Activated CD4-positive, alpha-beta T cell treated with anti-CD3 and anti-CD28 coated beads, Interleukin-2, amount 50 U/mL, for 1 hour (primary cell): ENCODE measurements at regions not wholly inside any gene's neighbourhood (a gene's known extent, or its start where the extent isn't known, plus 50 kb on each side); places are given as distances from the start of the nearest gene placed in this dataset.
"Not testable (repeated sequence)": the region's sequence is repeated elsewhere in the genome, so short reads cannot be mapped to it uniquely, and the experiment has no call there.

Experiments
- DNase-seq: peaks from one replicate; pipeline ENCODE4 v3.0.0-alpha.2; 2020

DNA sequence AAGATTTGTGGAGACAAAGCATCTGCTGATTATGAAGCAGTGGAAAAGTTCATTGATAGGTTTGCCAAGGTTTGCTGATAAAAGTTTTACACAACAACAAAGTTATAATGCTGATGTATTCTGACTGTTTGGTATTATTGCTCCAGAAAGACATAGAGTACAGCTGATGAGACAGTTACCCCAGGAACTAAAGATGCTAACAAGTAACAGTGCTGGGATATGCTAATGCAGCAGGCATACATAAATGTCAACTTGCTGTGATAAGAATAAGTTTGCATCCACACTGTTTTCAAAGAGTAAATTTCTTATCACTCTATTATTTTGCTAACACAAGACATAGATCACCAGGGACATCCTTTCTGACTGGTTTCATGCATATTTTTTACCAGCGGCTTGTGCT lies 1221.3 kb upstream of the CELF4 start:
- no peak for DNase-seq

DNA sequence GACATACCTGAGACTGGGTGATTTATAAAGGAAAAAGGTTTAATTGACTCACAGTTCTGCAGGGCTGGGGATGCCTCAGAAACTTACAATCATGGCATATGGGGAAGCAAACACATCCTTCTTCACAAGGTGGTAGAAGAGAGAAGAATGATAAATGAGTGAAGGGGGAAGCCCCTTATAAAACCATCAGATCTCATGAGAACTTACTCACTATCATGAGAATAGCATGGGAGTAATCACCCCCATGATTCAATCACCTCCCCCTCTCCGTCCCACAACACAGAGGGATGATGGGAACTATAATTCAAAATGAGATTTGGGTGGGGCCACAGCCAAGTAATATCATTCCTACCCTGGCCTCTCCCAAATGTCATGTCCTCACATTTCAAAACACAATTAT lies 1206.0 kb upstream of the CELF4 start:
- DNase-seq, result not testable (repeated sequence)

DNA sequence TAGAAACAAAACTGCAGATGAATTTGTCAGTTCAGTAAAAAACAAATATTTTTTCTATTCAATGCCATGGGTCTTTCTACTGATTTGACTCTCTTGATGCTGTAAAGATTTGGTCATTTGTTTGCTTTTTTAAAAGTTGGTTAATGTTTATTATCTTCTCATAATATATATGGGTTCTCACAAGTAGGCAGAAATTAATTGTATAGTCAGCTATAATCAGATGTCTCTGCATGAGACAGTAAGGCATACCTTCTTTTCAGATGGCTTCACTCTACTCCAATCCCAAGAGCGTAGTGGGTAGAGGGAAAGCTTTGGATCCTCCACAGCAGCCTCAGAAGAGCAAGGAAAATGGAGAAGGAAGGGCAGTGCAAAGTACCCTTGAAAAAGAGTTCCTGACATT lies 1202.9 kb upstream of the CELF4 start:
- DNase-seq, result no peak

DNA sequence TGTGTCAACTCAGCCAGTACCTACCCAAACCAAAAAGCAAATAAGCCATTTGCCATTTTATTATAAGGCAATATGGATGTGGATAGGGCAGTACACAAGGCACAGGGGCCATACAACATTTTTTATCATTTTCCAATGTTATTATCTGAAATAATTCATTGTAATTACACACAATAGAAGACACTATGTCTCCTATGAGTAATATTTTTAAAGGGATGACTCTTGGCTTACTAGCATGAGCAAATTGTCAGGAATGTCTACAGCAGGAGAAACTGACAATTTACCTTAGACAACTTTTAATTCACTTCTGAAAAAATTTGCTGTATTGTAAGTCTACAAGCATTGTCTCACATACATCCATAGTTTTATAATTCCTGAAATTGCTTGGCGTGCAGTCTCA lies 1193.9 kb upstream of the CELF4 start:
- DNase-seq, result no peak

DNA sequence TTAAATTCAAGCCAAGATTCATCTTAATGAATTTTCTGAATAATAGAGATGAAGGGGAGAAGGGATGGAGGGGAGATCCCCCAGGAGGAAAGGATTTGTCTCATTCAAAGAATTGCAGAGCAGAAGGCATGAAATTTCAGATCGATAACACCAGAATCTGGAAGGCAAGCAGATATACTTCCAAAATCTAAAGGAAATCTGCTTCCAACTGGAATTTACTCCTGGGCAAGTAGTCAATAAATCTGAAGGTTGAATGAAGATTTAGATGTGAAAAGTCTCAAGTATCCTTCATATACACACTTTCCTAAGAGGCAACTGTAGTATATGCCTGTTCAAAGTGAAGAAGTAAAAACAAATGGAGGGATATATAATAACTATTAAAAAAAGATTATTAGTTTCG lies 1190.8 kb upstream of the CELF4 start:
- no peak for DNase-seq

DNA sequence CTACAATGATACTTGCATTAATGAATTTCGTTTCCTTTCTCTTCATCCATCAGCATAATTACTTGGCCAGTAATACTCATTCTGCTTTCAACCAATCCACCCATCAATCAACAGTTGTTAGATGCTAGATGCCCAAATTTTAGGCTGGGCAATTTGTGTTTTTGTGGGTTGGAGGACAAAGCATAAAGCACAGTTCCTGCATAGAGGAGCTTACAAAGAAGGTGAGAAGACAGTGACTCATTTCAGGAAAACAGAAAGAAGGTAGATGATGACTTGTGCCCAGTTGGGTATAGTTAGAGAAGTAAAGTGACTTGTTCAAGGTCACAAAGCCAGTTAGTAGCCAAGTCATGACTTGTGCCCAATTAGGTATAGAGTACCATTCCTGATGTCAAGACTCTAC lies 1186.8 kb upstream of the CELF4 start:
- no peak for DNase-seq

DNA sequence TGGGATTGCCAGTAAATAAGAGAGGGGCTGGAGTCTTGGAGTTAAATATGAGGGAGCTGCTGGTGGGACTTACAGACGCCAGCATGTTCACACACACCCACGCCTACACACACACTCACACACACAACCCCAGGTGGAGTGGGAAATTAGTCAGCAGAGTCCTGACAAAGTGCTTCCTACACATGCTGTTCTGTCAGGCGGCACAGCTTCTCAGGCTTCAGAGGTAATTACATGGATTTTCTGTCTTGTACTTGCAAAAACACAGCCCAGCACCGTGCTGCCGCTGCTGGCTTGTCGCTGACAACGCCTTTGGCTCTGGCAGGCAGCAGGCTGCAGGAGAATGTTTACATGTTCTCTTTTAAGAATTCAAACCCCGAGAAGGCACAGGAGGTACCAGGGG lies 1186.3 kb upstream of the CELF4 start:
- DNase-seq, result no peak

DNA sequence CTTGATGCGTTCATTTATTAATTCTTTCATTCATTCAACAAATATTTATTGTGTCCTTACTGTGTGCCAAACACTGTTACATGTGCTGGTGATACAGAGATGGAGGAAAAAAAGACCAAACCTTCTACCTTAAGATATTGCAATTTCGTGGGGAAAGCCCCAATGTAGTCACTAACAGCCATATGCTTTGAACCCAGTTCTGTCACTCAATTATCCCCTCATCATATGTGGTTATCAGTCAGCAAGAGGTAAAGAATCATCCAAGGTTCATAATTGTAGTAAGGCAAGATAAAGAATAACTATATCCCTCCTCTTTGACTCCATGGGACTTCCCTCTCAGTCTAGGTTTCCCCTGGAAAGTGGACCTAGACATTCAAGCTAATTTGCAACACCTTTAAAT lies 1185.6 kb upstream of the CELF4 start:
- no peak for DNase-seq

DNA sequence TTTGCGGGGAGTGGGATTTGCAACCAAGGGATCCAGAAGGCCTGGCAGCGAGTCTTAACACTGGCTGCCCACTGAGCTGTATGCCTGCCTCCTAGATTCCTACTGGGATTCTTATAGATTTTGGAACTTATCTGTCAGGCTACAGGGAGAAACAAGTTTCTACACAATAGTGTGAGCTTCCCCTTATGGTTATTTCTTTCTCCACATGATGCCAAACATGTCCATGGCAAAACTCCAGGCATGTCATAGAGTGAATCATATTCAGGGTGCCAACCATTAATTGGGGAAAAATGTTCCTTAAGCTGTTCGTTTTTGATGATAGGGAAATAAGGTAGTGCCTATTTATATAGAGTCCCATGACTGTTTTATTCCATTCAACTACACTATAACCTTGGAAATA lies 1185.2 kb upstream of the CELF4 start:
- DNase-seq, result no peak

DNA sequence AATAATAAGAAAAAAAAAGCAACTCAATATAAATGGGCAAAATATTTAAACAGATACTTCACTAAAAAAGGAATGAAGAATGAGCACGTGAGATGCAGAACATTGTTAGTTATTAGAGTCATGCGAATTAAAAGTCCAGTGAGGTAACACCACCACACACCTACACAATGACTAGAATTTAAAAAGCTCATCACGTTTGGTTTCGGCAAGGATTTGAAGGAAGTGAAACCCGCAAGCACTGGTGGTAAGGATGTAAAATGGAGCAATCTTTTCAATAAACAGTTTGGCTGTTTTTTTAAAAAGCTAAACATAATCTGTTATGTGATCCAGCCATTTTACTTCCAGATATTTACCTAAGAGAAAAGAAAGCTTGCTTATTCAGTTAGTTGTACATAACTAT lies 1181.6 kb upstream of the CELF4 start:
- DNase-seq, result no peak

DNA sequence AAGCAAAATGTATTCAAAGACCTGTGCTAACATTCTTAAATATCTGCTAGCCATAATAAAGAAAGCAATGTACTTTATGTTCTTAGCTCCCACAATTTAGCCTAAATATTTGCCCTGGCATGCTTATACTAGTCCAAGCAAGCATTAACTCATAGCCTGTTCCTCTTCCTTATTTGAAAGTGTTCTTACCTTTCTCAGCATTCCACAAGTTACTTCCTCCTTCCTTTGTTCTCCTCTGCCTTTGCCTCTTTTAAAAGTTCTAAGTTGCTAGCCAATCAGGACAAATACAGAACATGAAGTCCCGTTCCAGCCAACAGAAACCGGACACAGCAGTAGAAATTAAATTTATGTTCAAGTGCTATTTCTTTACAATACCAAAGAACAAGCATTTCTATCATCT lies 1154.6 kb upstream of the CELF4 start:
- DNase-seq, result not testable (repeated sequence)

DNA sequence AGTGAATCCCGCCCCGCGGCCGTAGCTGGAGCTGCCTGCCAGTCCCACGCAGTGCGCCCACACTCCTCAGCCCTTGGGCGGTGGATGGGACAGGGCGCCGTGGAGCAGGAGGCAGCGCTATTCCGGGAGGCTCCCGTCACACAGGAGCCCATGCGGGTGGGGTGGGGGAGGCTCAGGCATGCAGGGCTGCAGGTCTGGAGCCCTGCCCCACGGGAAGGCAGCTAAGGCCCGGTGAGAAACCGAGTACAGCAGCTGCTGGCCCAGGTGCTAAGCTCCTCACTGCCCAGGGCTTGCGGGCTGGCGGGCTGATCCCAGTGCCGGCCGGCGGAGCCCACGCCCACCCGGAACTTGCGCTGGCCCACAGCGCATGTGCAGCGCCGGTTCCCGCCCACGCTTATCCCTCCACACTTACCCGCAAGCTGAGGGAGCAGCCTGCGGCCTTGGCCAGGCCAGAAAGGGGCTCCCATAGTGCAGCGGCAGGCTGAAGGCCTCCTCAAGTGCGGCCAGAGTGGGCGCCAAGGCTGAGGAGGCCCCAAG lies 1152.8 kb upstream of the CELF4 start:
- no peak for DNase-seq

DNA sequence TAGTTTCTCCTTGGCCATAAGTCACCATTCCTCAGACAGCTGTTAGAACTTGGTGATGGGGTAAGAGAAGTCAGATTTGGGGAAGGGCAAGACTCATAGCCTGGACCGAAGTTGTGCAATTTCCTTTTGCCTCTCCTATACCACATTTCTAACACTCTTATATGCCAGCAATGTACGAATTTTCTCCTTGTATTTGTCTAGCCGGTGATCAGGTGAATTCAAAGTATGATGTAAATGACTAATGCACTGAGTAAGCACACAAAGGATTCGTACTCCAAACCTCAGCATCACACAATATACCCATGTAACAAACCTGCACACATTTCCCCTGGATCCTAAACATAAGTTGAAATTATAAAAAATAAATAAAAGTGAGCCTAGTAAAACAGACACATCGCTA lies 1143.5 kb upstream of the CELF4 start:
- DNase-seq, result no peak

DNA sequence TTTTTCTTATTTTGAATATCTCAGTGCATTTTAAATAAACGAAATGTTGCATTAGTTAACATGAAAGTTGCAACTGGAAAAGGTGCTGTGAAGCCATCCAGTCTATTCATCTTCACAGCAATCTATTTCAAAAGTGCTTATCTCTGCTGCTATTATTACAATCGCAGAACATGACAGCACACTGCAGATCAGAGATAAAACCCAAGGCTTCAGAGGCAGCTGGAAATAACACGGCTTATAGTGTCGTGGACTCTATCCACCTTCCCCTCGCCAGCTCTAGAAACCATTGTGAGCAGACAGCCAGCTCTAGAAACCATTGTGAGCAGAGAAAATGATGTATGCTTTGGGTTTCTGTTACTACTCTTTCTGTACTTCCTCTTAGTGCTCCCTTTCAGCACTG lies 1140.8 kb upstream of the CELF4 start:
- no peak for DNase-seq

DNA sequence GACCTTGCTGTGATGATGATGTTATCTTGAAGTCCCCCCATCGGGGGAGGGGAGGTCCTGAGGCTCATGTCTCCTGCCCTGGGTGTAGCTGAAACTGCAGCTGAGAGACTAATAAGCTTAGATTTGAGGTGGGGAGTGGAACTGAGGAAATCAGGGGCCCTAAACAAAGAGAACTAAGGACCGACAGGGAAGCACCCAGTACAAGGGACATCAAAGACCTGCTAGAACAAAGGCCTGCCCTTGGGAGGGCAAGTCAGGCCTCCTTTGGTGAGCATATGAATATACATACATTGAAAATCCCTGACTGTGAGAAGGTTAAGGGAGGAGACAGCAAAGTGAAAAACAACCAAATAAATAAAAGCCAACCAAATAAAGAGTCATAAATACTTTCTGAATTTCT lies 1132.5 kb upstream of the CELF4 start:
- no peak for DNase-seq

DNA sequence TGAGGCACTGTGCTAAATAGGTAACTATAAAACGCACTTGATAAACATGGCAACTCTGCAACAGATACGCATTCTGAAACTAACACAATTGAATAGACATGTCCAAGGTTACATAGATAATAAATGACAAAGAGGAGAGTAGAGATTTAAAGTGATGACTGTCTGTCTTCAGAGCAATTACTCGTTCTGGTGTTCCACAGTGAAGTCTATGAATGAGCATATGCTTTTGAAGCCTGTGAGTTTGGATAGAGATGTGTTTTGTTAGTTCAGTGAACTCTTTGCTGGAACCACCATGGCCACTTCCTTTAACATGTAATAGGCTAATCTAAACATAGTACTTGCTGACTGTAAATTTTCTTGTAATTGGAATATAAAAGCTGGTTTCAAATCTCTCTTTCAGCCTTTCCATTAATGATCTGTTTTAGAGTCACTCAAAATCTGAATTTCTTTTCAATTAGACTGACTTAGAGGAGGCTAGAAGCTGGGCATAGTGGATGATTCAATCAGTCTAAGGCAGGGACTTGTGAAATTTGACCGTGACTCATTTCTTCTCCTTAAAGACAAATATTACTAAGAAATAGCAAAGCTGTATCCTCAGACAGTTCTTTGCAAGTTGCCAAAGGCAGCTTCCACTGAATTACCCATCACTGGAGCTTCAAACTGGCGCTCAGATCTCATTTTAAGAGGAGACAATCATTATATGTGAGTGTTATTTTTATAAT lies 1130.1 kb upstream of the CELF4 start:
- DNase-seq, result no peak

DNA sequence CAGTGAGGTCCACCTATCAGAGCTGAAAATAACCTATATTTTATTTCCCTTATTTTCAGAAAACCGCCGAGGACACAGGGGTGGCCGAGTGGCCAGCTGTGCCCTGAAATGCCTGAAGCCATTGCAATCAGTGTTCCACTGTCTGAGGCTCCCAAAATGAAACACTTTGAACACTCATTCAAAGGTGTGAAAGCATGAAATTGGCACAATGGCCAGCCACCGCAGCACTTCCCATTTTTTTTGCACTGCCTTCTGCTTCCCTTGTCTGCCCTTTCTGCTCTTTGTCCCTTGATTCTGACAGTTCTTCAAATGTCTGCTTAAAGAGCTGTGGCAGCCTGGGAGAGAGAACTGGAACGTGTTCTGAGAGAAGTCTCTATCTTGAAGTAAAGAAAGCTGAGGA lies 1127.5 kb upstream of the CELF4 start:
- DNase-seq, result no peak

DNA sequence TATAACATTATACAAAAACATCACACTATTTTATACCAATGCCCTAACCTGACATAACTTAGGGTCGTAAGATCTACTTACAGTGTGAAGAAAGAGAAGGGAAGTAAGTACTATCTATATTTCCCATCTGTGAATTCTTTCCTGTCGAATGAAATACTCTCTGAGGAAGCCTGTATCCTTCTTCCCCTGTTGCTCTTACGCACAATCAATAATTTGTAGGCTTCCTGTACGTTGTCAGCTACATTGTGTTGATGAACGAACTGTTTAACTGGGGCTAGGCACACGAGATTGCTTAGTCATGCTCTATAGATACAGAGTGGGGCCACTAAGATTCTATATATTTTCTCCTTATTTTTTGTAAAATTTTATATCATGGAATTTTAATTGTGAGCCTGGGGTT lies 1125.0 kb upstream of the CELF4 start:
- DNase-seq, result no peak

DNA sequence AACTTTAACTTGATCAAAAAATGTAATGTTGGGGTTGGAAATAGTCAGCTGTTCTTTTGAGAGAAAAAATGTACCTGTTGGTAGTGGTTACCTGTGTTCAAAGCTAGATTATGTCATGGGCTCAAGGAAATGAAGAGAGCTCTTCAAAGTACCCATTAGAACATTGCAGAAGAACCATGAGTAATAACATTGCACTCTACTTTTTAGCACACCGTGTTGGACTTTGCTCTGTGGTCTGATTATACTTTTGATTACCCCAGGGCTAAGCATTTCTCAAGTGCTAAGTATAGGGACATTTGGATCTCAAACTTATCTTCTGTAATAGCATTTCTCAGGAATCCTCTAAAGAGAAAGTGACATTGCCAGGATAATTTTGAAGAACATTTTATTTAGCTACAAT lies 1122.8 kb upstream of the CELF4 start:
- DNase-seq, result no peak

DNA sequence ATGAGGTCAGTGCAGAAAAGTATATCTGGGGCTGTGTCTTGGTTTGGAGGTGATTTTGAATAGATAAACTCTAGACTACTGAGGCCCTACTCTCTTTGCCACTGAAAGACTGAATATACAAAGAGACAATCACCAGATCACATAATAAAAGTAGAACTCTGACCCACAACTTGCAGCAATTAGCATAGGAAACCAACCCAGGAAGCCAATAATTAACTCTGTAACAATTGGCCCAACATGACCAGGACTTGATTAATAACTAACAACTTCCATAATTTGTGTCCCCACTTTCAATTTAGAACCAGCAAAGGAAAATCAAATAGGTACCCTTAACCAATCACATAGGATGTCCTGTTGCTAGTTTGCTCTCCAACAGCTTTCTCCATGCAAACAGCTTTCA lies 1104.9 kb upstream of the CELF4 start:
- no peak for DNase-seq

DNA sequence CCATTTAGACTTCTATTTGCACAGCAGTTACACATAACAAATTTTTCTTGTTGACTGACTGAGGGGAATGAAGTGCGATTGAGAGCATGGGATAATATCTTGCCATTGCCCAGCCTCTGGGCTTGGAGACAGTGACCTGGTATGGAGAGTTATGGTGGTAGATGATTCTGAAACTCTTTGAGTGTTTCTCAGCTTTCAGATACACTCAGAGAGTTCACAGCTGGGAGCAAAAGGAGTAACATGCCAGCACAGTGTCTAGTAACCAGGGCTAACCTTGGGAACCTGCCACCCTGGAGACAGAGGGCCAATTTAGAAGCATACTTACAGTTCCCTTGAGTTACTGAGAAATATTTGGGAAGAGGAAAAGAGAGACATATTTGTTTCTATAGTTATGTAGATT lies 1099.3 kb upstream of the CELF4 start:
- no peak for DNase-seq

DNA sequence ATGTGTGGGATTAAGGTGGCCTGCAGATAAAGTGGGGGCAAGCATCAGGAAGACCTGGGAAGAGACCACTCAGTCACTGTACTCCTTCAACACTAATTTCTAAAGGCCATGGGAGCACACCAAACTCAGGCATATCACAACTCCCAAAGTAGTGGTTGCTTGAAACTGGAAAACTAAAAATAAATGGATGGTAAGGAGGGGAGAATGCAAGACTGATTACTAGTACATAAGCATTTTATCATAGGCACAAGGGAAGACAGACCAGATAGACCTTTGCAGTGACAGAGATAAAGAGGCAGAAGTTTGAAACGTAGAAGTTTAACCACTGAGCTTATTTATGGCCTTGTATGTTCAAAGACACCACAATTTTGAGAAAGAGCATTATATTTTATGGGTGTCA lies 1098.1 kb upstream of the CELF4 start:
- DNase-seq, result no peak

DNA sequence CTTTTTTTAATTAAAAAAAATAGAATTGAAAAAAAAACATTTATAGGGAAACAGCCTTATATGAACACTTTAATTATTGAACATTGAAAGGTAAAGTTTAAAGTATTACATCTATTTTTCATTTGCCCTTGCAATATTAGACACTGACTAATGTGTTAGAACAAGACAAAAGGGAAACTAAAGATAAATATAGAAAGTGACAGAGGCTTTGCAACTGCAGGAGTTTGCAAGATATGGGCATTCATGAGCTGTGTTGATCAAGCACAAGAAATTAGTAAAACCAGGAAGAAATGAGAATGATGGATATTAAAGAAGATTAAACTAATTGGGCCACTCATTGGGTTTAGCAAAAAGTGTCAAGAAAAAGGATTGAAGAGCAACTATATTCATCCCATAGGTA lies 1097.7 kb upstream of the CELF4 start:
- no peak for DNase-seq

DNA sequence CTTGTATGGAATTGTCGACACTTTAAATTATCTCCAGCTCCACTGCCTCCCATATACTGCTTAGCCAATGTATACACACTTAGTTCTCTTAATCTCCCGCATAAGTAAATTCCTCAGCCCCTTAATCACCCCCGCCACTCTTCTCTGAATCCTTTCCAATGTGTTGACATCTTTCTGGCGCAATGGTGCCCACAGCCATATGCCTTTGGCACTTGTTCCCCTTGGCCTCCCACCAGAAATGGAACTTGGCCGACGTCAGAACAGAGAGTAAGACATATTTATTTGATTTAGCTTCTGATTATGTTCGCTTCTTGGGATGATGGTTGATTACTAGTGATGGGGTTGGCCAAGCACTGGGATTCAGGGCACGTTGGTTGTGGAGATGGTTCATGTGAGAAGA lies 1089.3 kb upstream of the CELF4 start:
- DNase-seq, result no peak

DNA sequence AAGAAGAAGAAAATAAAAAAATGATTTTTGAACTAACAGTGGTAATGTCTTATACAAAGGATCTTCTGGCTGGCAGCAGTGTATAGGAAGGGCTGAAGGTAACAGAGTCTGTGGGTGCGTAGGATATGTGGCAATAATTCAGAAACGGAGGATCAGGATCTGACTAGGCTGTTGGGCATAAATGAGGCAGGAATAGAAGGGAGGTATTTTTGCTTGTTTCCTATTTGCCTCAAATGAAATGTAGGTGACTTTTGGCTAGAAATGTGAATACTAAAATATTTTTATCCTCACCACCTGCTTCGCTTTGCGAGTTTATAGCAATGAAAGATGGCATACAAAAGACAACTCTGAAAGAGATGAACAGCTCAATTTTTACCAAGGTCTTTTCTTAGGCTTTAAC lies 1086.1 kb upstream of the CELF4 start:
- no peak for DNase-seq

DNA sequence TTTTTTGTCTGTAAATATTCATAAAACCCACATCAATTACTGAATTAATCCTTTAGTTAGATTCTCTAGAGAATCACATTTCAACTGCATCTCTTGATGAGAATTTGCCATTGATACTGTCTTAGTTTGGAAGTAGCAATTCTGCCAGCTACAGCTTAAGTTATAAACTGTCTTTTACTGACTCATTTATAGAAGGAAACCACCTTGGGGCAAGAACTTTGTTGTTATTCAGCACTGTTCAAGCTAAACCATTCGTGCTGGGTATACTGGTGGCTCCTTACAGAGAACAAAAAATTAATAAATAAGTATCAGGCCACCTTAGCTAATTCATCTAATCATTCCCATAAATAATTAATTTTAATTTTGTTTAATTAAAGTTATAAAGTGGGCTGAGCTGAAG lies 1082.6 kb upstream of the CELF4 start:
- no peak for DNase-seq
